Panc1 (cell line): ENCODE measurements at regions not wholly inside any gene's neighbourhood (a gene's known extent, or its start where the extent isn't known, plus 50 kb on each side); places are given as distances from the start of the nearest gene placed in this dataset.

Experiments
- ATAC-seq: fragments of 200-7000 bp; cut with Tn5 transposase; 2 replicates; pipeline ENCODE4 v1.9.1; 2020; ENCODE audit warnings: mild to moderate bottlenecking, moderate library complexity
- BruUV-seq: library from RNA; stranded (reverse); fragments of 400-500 nt; replicated peaks from 2 replicates; lab custom pipeline; 2021; lab: Mats Ljungman, UMichigan
- CTCF ChIA-PET: fragments of 300-600 bp; sonication (Branson Sonifier 250); formaldehyde crosslinking; loops from one replicate; lab custom pipeline; 2022; ENCODE audit warnings: antibody characterized with exemption; lab: Charles Lee
- POLR2A ChIA-PET: fragments of 300-600 bp; sonication (Branson Sonifier 250); formaldehyde crosslinking; loops from one replicate; lab custom pipeline; 2022; ENCODE audit warnings: antibody characterized with exemption; lab: Charles Lee
- DNase-seq: peaks from one replicate; pipeline ENCODE4 v3.0.0-alpha.2; 2010; ENCODE audit warnings: low read depth, low spot score
- H3K27ac ChIP-seq: 2 replicates; pipeline ENCODE4 v1.5.1; 2011; ENCODE audit warnings: mild to moderate bottlenecking, low read length, inconsistent platforms
- H3K27me3 ChIP-seq: fragments of 200-500 bp; sonication (Bioruptor generic); 2 replicates; pipeline ENCODE4 v1.6.0; 2014; ENCODE audit warnings: low read length, inconsistent platforms; ENCODE audit not compliant: control insufficient read depth, insufficient read depth
- H3K36me3 ChIP-seq: fragments of 200-500 bp; sonication (Bioruptor generic); 2 replicates; pipeline ENCODE4 v1.5.1; 2014; ENCODE audit warnings: inconsistent platforms, mild to moderate bottlenecking, low read length, moderate library complexity; ENCODE audit not compliant: control insufficient read depth, insufficient read depth
- H3K4me1 ChIP-seq: 2 replicates; pipeline ENCODE4 v1.5.1; 2011; ENCODE audit warnings: inconsistent platforms, mild to moderate bottlenecking, low read length, moderate library complexity; ENCODE audit not compliant: control insufficient read depth, insufficient read depth
- H3K4me3 ChIP-seq, 2 experiments: 2 replicates each; pipeline ENCODE4 v1.5.1; 2011 to 2012; ENCODE audit warnings: low read depth in 2 of 2, low read length in 2 of 2, mild to moderate bottlenecking in 2 of 2, inconsistent platforms in 1 of 2, moderate library complexity in 1 of 2
- H3K9me3 ChIP-seq: fragments of 200-500 bp; sonication (Bioruptor generic); 2 replicates; pipeline ENCODE4 v1.5.1; 2014; ENCODE audit warnings: low read depth, mild to moderate bottlenecking, inconsistent platforms, low read length, moderate library complexity; ENCODE audit not compliant: control insufficient read depth, insufficient read depth
- CTCF ChIP-seq: fragments of 450-650 bp; IDR thresholded peaks from 2 replicates; pipeline ENCODE4 v1.5.1; 2017; ENCODE audit warnings: mild to moderate bottlenecking
- POLR2AphosphoS5 ChIP-seq: IDR thresholded peaks from 2 replicates; pipeline ENCODE4 v1.6.1; 2012; ENCODE audit warnings: mild to moderate bottlenecking, low read depth, low read length, moderate library complexity
- SIN3A ChIP-seq: IDR thresholded peaks from 2 replicates; pipeline ENCODE4 v1.6.1; 2012; ENCODE audit warnings: low read depth, mild to moderate bottlenecking, low read length, moderate library complexity, borderline replicate concordance; ENCODE audit not compliant: insufficient read depth
- TCF7L2 ChIP-seq: IDR thresholded peaks from 2 replicates; pipeline ENCODE4 v1.6.1; 2011; ENCODE audit warnings: mild to moderate bottlenecking, low read depth, low read length, inconsistent platforms
- in situ Hi-C: cut with HindIII; loops from 2 replicates; pipeline ENCODE4 v1.10.0; 2016; ENCODE audit warnings: low sequenced_read_pairs, low pct_unique_long_range_greater_than_20kb
- intact Hi-C: fragments of 100-400 bp; cut with micrococcal nuclease; formaldehyde crosslinking; loops from one replicate; pipeline ENCODE4 v1.10.0; 2022; ENCODE audit not compliant: unreplicated experiment
- TF ChIP-seq, protein P1 (sequence below), 2 experiments: IDR thresholded peaks; 2 replicates each; pipeline ENCODE4 v1.6.1; 2011 to 2012; ENCODE audit warnings: low read depth in 2 of 2, control low read depth in 1 of 2, low read length in 1 of 2, mild to moderate bottlenecking in 1 of 2, moderate library complexity in 1 of 2; ENCODE audit not compliant: insufficient read depth in 1 of 2

DNA sequence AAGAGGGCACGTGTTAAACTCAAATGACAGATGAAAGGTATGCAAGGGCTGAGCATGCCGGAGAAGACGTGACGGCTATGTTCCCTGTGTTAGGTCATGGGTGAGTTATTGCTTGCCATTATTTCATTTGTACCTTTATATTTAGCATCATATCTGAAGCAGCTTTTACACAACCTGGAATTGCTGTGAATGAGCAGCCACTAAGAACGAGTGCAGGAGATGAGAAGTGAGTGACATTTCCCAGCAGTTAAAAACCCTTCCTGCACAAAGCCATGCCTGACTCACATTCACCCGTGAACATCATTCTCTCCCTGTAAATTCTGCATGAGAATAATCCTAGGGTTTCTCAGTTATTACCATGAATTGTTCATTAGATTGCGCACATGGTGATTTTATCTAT, 433.2 kb upstream of the ZFP42 start:
- in situ Hi-C loops (no loop called here), intact Hi-C loops (no loop called here)
- TF ChIP-seq SIN3A = no peak
- Histone ChIP-seq H3K9me3 (no peaks in the 10 kb centered on the region), H3K4me1 (no peaks in the 10 kb centered on the region), H3K27ac (no peak overlapping the region), H3K4me3 (no peak overlapping the region), H3K27me3 (no peaks in the 10 kb centered on the region), H3K36me3 (no peaks in the 10 kb centered on the region)
- ATAC-seq (no peak), DNase-seq (no peak)
- BruUV-seq = no TSS peak
- ChIA-PET POLR2A (no interaction called here), CTCF (no interaction called here)

DNA sequence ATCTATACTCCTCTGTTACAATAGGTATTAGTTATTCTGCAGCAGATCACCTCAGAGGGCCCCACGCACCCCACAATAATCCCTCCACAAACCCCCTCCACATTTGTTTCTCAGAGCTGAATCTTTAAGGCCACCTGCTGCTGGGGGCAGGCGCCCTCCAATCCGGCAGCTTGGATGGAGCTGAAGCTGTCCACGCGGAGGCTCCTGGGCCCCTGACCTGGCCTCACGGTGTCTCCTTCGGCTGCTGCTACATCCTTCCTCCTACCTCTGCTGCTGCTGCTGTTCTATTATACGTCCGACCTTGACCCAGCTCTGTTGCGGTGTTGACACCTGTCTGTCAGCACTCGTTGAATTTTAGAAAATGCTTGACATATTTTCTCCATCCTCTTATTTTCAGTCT, 430.2 kb upstream of the ZFP42 start:
- Histone ChIP-seq H3K36me3 (no peaks in the 10 kb centered on the region), H3K27ac (no peak overlapping the region), H3K4me3 (no peak overlapping the region), H3K4me1 (no peaks in the 10 kb centered on the region), H3K27me3 (no peaks in the 10 kb centered on the region), H3K9me3 (no peaks in the 10 kb centered on the region)
- no peak for TF ChIP-seq POLR2AphosphoS5
- TF ChIP-seq SIN3A = no peak
- TF ChIP-seq TCF7L2 = no peak
- ChIA-PET CTCF (no interaction called here), POLR2A (no interaction called here)
- intact Hi-C loops (no loop called here), in situ Hi-C loops (no loop called here)
- ATAC-seq (no peak), DNase-seq (no peak)
- BruUV-seq = no TSS peak

- no peak overlapping the region for H3K4me3 ChIP-seq
- no peaks in the 10 kb centered on the region for H3K27me3 ChIP-seq
- in situ Hi-C loops = no loop called here
Measured at GRCh38 chr4:187569871-187570270, 425.7 kb upstream of the ZFP42 start.

More at GRCh38 chr4:187569871-187570270, 425.7 kb upstream of the ZFP42 start:
- H3K4me1 ChIP-seq = no peaks in the 10 kb centered on the region
- no peaks in the 10 kb centered on the region for H3K36me3 ChIP-seq
- ATAC-seq = no peak
- TF ChIP-seq, protein P1, sequence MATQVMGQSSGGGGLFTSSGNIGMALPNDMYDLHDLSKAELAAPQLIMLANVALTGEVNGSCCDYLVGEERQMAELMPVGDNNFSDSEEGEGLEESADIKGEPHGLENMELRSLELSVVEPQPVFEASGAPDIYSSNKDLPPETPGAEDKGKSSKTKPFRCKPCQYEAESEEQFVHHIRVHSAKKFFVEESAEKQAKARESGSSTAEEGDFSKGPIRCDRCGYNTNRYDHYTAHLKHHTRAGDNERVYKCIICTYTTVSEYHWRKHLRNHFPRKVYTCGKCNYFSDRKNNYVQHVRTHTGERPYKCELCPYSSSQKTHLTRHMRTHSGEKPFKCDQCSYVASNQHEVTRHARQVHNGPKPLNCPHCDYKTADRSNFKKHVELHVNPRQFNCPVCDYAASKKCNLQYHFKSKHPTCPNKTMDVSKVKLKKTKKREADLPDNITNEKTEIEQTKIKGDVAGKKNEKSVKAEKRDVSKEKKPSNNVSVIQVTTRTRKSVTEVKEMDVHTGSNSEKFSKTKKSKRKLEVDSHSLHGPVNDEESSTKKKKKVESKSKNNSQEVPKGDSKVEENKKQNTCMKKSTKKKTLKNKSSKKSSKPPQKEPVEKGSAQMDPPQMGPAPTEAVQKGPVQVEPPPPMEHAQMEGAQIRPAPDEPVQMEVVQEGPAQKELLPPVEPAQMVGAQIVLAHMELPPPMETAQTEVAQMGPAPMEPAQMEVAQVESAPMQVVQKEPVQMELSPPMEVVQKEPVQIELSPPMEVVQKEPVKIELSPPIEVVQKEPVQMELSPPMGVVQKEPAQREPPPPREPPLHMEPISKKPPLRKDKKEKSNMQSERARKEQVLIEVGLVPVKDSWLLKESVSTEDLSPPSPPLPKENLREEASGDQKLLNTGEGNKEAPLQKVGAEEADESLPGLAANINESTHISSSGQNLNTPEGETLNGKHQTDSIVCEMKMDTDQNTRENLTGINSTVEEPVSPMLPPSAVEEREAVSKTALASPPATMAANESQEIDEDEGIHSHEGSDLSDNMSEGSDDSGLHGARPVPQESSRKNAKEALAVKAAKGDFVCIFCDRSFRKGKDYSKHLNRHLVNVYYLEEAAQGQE (IDR thresholded peaks at IDR 0.05; ENCODE audit: insufficient read depth in 1 of 2, low read depth in 2 of 2, low read length in 1 of 2) = no peak
- TF ChIP-seq CTCF = no peak
- no peak for TF ChIP-seq TCF7L2
- no peak for TF ChIP-seq POLR2AphosphoS5
- TF ChIP-seq SIN3A = no peak
- intact Hi-C loops = no loop called here
- no TSS peak for BruUV-seq
- POLR2A ChIA-PET = no interaction called here
- H3K27ac ChIP-seq = no peak overlapping the region
- DNase-seq = no peak
- CTCF ChIA-PET = no interaction called here
- no peaks in the 10 kb centered on the region for H3K9me3 ChIP-seq
